ENCODE measurements at regions not wholly inside any gene's neighbourhood (a gene's known extent, or its start where the extent isn't known, plus 50 kb on each side); places are given as distances from the start of the nearest gene placed in this dataset.

GRCh38 chr10:28801247-28801646 lies 123.9 kb downstream of the BAMBI start:
- Histone ChIP-seq H3K79me2 (replicated peaks; ENCODE audit: insufficient read depth) (no peaks in the 10 kb centered on the region), H3F3A (replicated peaks; ENCODE audit: low read depth) (no peaks in the 10 kb centered on the region), H3K36me3 (ENCODE audit: insufficient read depth) (no peaks in the 10 kb centered on the region), H3K4me2 (no peak overlapping the region), H3K4me3 (no peak overlapping the region), H3K4me1 (ENCODE audit: insufficient read depth) (peaks cover 5% of the 10 kb centered on the region), H4K20me1 (replicated peaks; ENCODE audit: insufficient read depth) (no peaks in the 10 kb centered on the region), H3K27me3 (ENCODE audit: insufficient read depth) (no peaks in the 10 kb centered on the region), H2AFZ (no peak overlapping the region), H3K27ac (ENCODE audit: low read depth) (no peak overlapping the region), H3K9me2 (ENCODE audit: insufficient read depth) (no peaks in the 10 kb centered on the region)
- Mint-ChIP-seq H3K36me3 (ENCODE audit: low read depth) (no peaks in the 10 kb centered on the region), H3K9me3 (peaks cover 3% of the 10 kb centered on the region; the same call in 2 of the 3 replicates), H3K27ac (no peak overlapping the region), H3K4me1 (peaks cover 27% of the 10 kb centered on the region), H3K27me3 (ENCODE audit: insufficient read depth, low read depth, poor library complexity) (peaks cover 3% of the 10 kb centered on the region), H3K4me3 (no peak overlapping the region)
- ATAC-seq (no peak), DNase-seq (ENCODE audit: low spot score) (no peak)
- TF ChIP-seq ZNF331 (CRISPR knock-in tag; IDR thresholded peaks at IDR 0.05; ENCODE audit: low read depth) (no peak), CREB1 (CRISPR knock-in tag; IDR thresholded peaks at IDR 0.05; ENCODE audit: low read depth) (no peak), NANOG (IDR thresholded peaks at IDR 0.05; ENCODE audit: borderline replicate concordance) (no peak), ETS1 (IDR thresholded peaks at IDR 0.05) (no peak), POLR2AphosphoS5 (IDR thresholded peaks at IDR 0.05; ENCODE audit: low read depth) (no peak), STAT1 (IDR thresholded peaks at IDR 0.05; ENCODE audit: unreplicated experiment) (no peak), CTCF (conservative IDR thresholded peaks at IDR 0.05; ENCODE audit: low read depth in 2 of 2) (no peak), EZH2phosphoT487 (IDR thresholded peaks at IDR 0.05; ENCODE audit: unreplicated experiment) (no peak), ZNF462 (CRISPR knock-in tag; IDR thresholded peaks at IDR 0.05) (no peak), JUNB (IDR thresholded peaks at IDR 0.05; ENCODE audit: unreplicated experiment) (no peak), EZH2 (IDR thresholded peaks at IDR 0.05; ENCODE audit: low read depth, unreplicated experiment) (no peak), ZNF114 (CRISPR knock-in tag; IDR thresholded peaks at IDR 0.05) (no peak), REST (IDR thresholded peaks at IDR 0.05; ENCODE audit: unreplicated experiment) (no peak)

Data from GM23338 (cell line).